Keratinocyte (primary cell): ENCODE measurements at regions not wholly inside any gene's neighbourhood (a gene's known extent, or its start where the extent isn't known, plus 50 kb on each side); places are given as distances from the start of the nearest gene placed in this dataset.

ENCODE experiments used
- DNase-seq: peaks from one replicate; pipeline ENCODE4 v3.0.0-alpha.2; 2011; ENCODE audit warnings: low read depth, missing footprints, low spot score
- FAIRE-seq: peaks from 2 replicates; lab custom pipeline; 2011; peaks lifted over from hg19 to GRCh38; lab: Jason Lieb, UNC
- H2AFZ ChIP-seq: 2 replicates; pipeline ENCODE4 v1.6.0; 2012; ENCODE audit warnings: low read length, control low read depth, inconsistent platforms; ENCODE audit not compliant: control insufficient read depth
- H3K27ac ChIP-seq: 2 replicates; pipeline ENCODE4 v1.5.1; 2011; ENCODE audit warnings: low read length; ENCODE audit not compliant: control insufficient read depth, insufficient read depth
- H3K27me3 ChIP-seq: 3 replicates; pipeline ENCODE4 v1.6.0; 2011; ENCODE audit warnings: low read length; ENCODE audit not compliant: control insufficient read depth, insufficient read depth; ENCODE audit errors: extremely low read depth
- H3K36me3 ChIP-seq, 2 experiments: 2 replicates in 1 of 2; 3 replicates in 1 of 2; pipeline ENCODE4 v1.5.1; 2011; ENCODE audit warnings: low read length in 2 of 2, mild to moderate bottlenecking in 1 of 2; ENCODE audit not compliant: control insufficient read depth in 2 of 2, insufficient read depth in 2 of 2; ENCODE audit errors: extremely low read depth in 1 of 2
- H3K4me1 ChIP-seq: 3 replicates; pipeline ENCODE4 v1.5.1; 2011; ENCODE audit warnings: low read length; ENCODE audit not compliant: control insufficient read depth, insufficient read depth; ENCODE audit errors: extremely low read depth
- H3K4me2 ChIP-seq: 3 replicates; pipeline ENCODE4 v1.6.0; 2011; ENCODE audit warnings: low read depth, low read length; ENCODE audit not compliant: control insufficient read depth, insufficient read depth; ENCODE audit errors: extremely low read depth
- H3K4me3 ChIP-seq, 3 experiments: fragments of 200-600 bp in 1 of 3; sonication (generic) in 1 of 3; 2 replicates in 2 of 3; 3 replicates in 1 of 3; pipeline ENCODE4 v1.5.1; 2011 to 2016; ENCODE audit warnings: low read length in 3 of 3, mild to moderate bottlenecking in 3 of 3, control low read depth in 2 of 3, inconsistent platforms in 1 of 3, low read depth in 1 of 3, mixed read lengths in 1 of 3, mixed run types in 1 of 3, moderate library complexity in 1 of 3; ENCODE audit not compliant: control insufficient read depth in 2 of 3, insufficient read depth in 2 of 3; ENCODE audit errors: extremely low read depth in 1 of 3
- H3K79me2 ChIP-seq: 2 replicates; pipeline ENCODE4 v1.6.0; 2012; ENCODE audit warnings: low read length; ENCODE audit not compliant: control insufficient read depth, insufficient read depth
- H3K9ac ChIP-seq: 3 replicates; pipeline ENCODE4 v1.6.0; 2011; ENCODE audit warnings: low read length; ENCODE audit not compliant: control insufficient read depth, insufficient read depth; ENCODE audit errors: extremely low read depth
- H3K9me1 ChIP-seq: 3 replicates; pipeline ENCODE4 v1.6.0; 2011; ENCODE audit warnings: low read length; ENCODE audit not compliant: control insufficient read depth, insufficient read depth; ENCODE audit errors: extremely low read depth
- H3K9me3 ChIP-seq: 2 replicates; pipeline ENCODE4 v1.5.1; 2012; ENCODE audit warnings: low read depth, low read length; ENCODE audit not compliant: control insufficient read depth
- H4K20me1 ChIP-seq: 3 replicates; pipeline ENCODE4 v1.6.0; 2011; ENCODE audit warnings: low read length; ENCODE audit not compliant: control insufficient read depth, insufficient read depth; ENCODE audit errors: extremely low read depth
- CTCF ChIP-seq, 3 experiments: IDR thresholded peaks in 1 of 3; conservative IDR thresholded peaks in 1 of 3; optimal IDR thresholded peaks in 1 of 3; 2 replicates in 2 of 3; 3 replicates in 1 of 3; pipeline versions ENCODE3 to v1.5.1; 2011; ENCODE audit warnings: low read length in 3 of 3, mild to moderate bottlenecking in 3 of 3, moderate library complexity in 2 of 3, control low read depth in 1 of 3, inconsistent platforms in 1 of 3; ENCODE audit not compliant: insufficient read depth in 2 of 3; ENCODE audit errors: extremely low read depth in 1 of 3
- EZH2 ChIP-seq: IDR thresholded peaks from one replicate; pipeline ENCODE4 v1.6.1; 2012; ENCODE audit warnings: inconsistent platforms, mild to moderate bottlenecking, low read length, moderate library complexity
- dilution Hi-C: fragments of 300-500 bp; cut with MboI; formaldehyde crosslinking; loops from one replicate; pipeline ENCODE4 v1.7.0; 2020; ENCODE audit warnings: low sequenced_read_pairs; ENCODE audit not compliant: extremely low pct_ligation_motif_present

DNA sequence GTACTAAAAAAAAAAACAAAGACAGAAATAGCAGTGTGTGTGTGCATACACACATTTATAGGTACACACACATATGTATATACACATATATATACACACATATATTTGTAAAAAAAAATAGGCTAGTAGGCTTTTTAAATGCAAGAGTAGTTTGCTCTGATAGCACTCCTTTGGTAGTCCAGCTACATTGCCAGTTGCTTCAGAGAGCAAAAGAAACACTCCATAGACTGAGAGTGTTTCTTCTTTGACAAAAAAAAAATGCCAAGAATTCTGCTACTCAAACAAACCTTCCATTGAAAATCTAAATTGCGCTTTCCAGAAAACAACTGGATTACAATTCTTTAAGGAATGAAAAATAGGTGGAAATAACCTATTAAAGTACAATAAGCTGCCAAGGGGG, 365.9 kb upstream of the GALNT5 start:
- no peak for TF ChIP-seq CTCF (optimal IDR thresholded peaks at IDR 0.05 in 1 of 3, IDR thresholded peaks at IDR 0.05 in 1 of 3, conservative IDR thresholded peaks at IDR 0.05 in 1 of 3; ENCODE audit: extremely low read depth in 1 of 3, insufficient read depth in 2 of 3, low read length in 3 of 3)
- TF ChIP-seq EZH2 = no peak
- no peaks in the 10 kb centered on the region for H3K9me3 ChIP-seq
- no peaks in the 10 kb centered on the region for H3K79me2 ChIP-seq
- no peaks in the 10 kb centered on the region for H3K27me3 ChIP-seq
- H3K4me3 ChIP-seq = no peak overlapping the region
- DNase-seq = no peak
- no peaks in the 10 kb centered on the region for H4K20me1 ChIP-seq
- no peak overlapping the region for H3K9ac ChIP-seq
- H3K4me2 ChIP-seq = no peak overlapping the region
- no peak overlapping the region for H3K27ac ChIP-seq
- H3K4me1 ChIP-seq = peaks cover 22% of the 10 kb centered on the region
- no peak for FAIRE-seq
- dilution Hi-C loops = no loop called here
- H3K9me1 ChIP-seq = no peaks in the 10 kb centered on the region
- no peak overlapping the region for H2AFZ ChIP-seq
- no peaks in the 10 kb centered on the region for H3K36me3 ChIP-seq

- H3K9me3 ChIP-seq = no peaks in the 10 kb centered on the region
- DNase-seq (peak; percentile 11), FAIRE-seq (peak; percentile 95)
- H3K4me2 ChIP-seq = peak overlapping the region; percentile 99
- no peaks in the 10 kb centered on the region for H3K27me3 ChIP-seq
- no peak overlapping the region for H3K27ac ChIP-seq
- H3K9me1 ChIP-seq = no peaks in the 10 kb centered on the region
- H3K79me2 ChIP-seq = no peaks in the 10 kb centered on the region
- peaks cover 22% of the 10 kb centered on the region for H3K4me1 ChIP-seq
- no peaks in the 10 kb centered on the region for H4K20me1 ChIP-seq
- dilution Hi-C loops = no loop called here
- H2AFZ ChIP-seq = peak overlapping the region; percentile 91
- H3K9ac ChIP-seq = peak overlapping the region; percentile 41
- no peaks in the 10 kb centered on the region for H3K36me3 ChIP-seq
- TF ChIP-seq CTCF (optimal IDR thresholded peaks at IDR 0.05 in 1 of 3, IDR thresholded peaks at IDR 0.05 in 1 of 3, conservative IDR thresholded peaks at IDR 0.05 in 1 of 3; ENCODE audit: extremely low read depth in 1 of 3, insufficient read depth in 2 of 3, low read length in 3 of 3) = peak; percentile 45 to 59 (median 47)
- TF ChIP-seq EZH2 = no peak
- H3K4me3 ChIP-seq = peak overlapping the region; percentile 14 to 71 (median 69)
Measured at GRCh38 chr2:156892467-156893281, 364.8 kb upstream of the GALNT5 start.
